Activated CD4-positive, alpha-beta T cell treated with anti-CD3 and anti-CD28 coated beads for 24 hours (primary cell): ENCODE measurements at regions not wholly inside any gene's neighbourhood (a gene's known extent, or its start where the extent isn't known, plus 50 kb on each side); places are given as distances from the start of the nearest gene placed in this dataset.

ENCODE experiments used
- DNase-seq, 2 donors: peaks; one replicate each; pipeline ENCODE4 v3.0.0-alpha.2; 2020; ENCODE audit warnings: low read depth in 2 of 2

- DNase-seq = no peak
Observed at GRCh38 chr11:80355251-80355650, 914.4 kb upstream of the TENM4 start.

GRCh38 chr11:80350541-80350940, 909.7 kb upstream of the TENM4 start:
- no peak for DNase-seq

- DNase-seq = no peak
Observed at GRCh38 chr11:80349997-80350396, 909.2 kb upstream of the TENM4 start.

- no peak for DNase-seq
Observed at GRCh38 chr11:80346353-80347059, 905.7 kb upstream of the TENM4 start.

- no peak for DNase-seq
Observed at GRCh38 chr11:80343436-80343835, 902.6 kb upstream of the TENM4 start.

- no peak for DNase-seq
Observed at GRCh38 chr11:80338231-80338630, 897.4 kb upstream of the TENM4 start.

GRCh38 chr11:80331694-80332093, 890.9 kb upstream of the TENM4 start:
- DNase-seq = no peak

GRCh38 chr11:80330264-80330663, 889.4 kb upstream of the TENM4 start:
- DNase-seq = no peak

- no peak for DNase-seq
Observed at GRCh38 chr11:80328774-80329173, 887.9 kb upstream of the TENM4 start.

GRCh38 chr11:80327956-80328614, 887.3 kb upstream of the TENM4 start:
- no peak for DNase-seq

GRCh38 chr11:80321786-80322185, 881.0 kb upstream of the TENM4 start:
- no peak for DNase-seq

GRCh38 chr11:80320765-80321164, 879.9 kb upstream of the TENM4 start:
- DNase-seq = no peak

GRCh38 chr11:80320226-80320625, 879.4 kb upstream of the TENM4 start:
- no peak for DNase-seq

GRCh38 chr11:80317612-80318011, 876.8 kb upstream of the TENM4 start:
- DNase-seq = no peak

GRCh38 chr11:80315200-80315599, 874.4 kb upstream of the TENM4 start:
- DNase-seq = no peak

- no peak for DNase-seq
Observed at GRCh38 chr11:80309301-80309700, 868.5 kb upstream of the TENM4 start.

- no peak for DNase-seq
Observed at GRCh38 chr11:80307676-80308075, 866.8 kb upstream of the TENM4 start.

GRCh38 chr11:80297858-80298632, 857.2 kb upstream of the TENM4 start:
- DNase-seq = no peak

GRCh38 chr11:80293293-80293692, 852.5 kb upstream of the TENM4 start:
- no peak for DNase-seq

GRCh38 chr11:80284946-80285785, 844.3 kb upstream of the TENM4 start:
- DNase-seq = no peak

GRCh38 chr11:80282643-80283042, 841.8 kb upstream of the TENM4 start:
- no peak for DNase-seq

GRCh38 chr11:80281194-80281593, 840.4 kb upstream of the TENM4 start:
- DNase-seq = no peak
